Panc1 (cell line): ENCODE measurements at regions not wholly inside any gene's neighbourhood (a gene's known extent, or its start where the extent isn't known, plus 50 kb on each side); places are given as distances from the start of the nearest gene placed in this dataset.

Experiments used
- ATAC-seq: fragments of 200-7000 bp; cut with Tn5 transposase; 2 replicates; pipeline ENCODE4 v1.9.1; 2020; ENCODE audit warnings: mild to moderate bottlenecking, moderate library complexity
- BruUV-seq: library from RNA; stranded (reverse); fragments of 400-500 nt; replicated peaks from 2 replicates; lab custom pipeline; 2021; lab: Mats Ljungman, UMichigan
- CTCF ChIA-PET: fragments of 300-600 bp; sonication (Branson Sonifier 250); formaldehyde crosslinking; loops from one replicate; lab custom pipeline; 2022; ENCODE audit warnings: antibody characterized with exemption; lab: Charles Lee
- POLR2A ChIA-PET: fragments of 300-600 bp; sonication (Branson Sonifier 250); formaldehyde crosslinking; loops from one replicate; lab custom pipeline; 2022; ENCODE audit warnings: antibody characterized with exemption; lab: Charles Lee
- DNase-seq: peaks from one replicate; pipeline ENCODE4 v3.0.0-alpha.2; 2010; ENCODE audit warnings: low read depth, low spot score
- H3K27ac ChIP-seq: 2 replicates; pipeline ENCODE4 v1.5.1; 2011; ENCODE audit warnings: mild to moderate bottlenecking, low read length, inconsistent platforms
- H3K27me3 ChIP-seq: fragments of 200-500 bp; sonication (Bioruptor generic); 2 replicates; pipeline ENCODE4 v1.6.0; 2014; ENCODE audit warnings: low read length, inconsistent platforms; ENCODE audit not compliant: control insufficient read depth, insufficient read depth
- H3K36me3 ChIP-seq: fragments of 200-500 bp; sonication (Bioruptor generic); 2 replicates; pipeline ENCODE4 v1.5.1; 2014; ENCODE audit warnings: inconsistent platforms, mild to moderate bottlenecking, low read length, moderate library complexity; ENCODE audit not compliant: control insufficient read depth, insufficient read depth
- H3K4me1 ChIP-seq: 2 replicates; pipeline ENCODE4 v1.5.1; 2011; ENCODE audit warnings: inconsistent platforms, mild to moderate bottlenecking, low read length, moderate library complexity; ENCODE audit not compliant: control insufficient read depth, insufficient read depth
- H3K4me3 ChIP-seq, 2 experiments: 2 replicates each; pipeline ENCODE4 v1.5.1; 2011 to 2012; ENCODE audit warnings: low read depth in 2 of 2, low read length in 2 of 2, mild to moderate bottlenecking in 2 of 2, inconsistent platforms in 1 of 2, moderate library complexity in 1 of 2
- H3K9me3 ChIP-seq: fragments of 200-500 bp; sonication (Bioruptor generic); 2 replicates; pipeline ENCODE4 v1.5.1; 2014; ENCODE audit warnings: low read depth, mild to moderate bottlenecking, inconsistent platforms, low read length, moderate library complexity; ENCODE audit not compliant: control insufficient read depth, insufficient read depth
- POLR2AphosphoS5 ChIP-seq: IDR thresholded peaks from 2 replicates; pipeline ENCODE4 v1.6.1; 2012; ENCODE audit warnings: mild to moderate bottlenecking, low read depth, low read length, moderate library complexity
- SIN3A ChIP-seq: IDR thresholded peaks from 2 replicates; pipeline ENCODE4 v1.6.1; 2012; ENCODE audit warnings: low read depth, mild to moderate bottlenecking, low read length, moderate library complexity, borderline replicate concordance; ENCODE audit not compliant: insufficient read depth
- TCF7L2 ChIP-seq: IDR thresholded peaks from 2 replicates; pipeline ENCODE4 v1.6.1; 2011; ENCODE audit warnings: mild to moderate bottlenecking, low read depth, low read length, inconsistent platforms
- in situ Hi-C: cut with HindIII; loops from 2 replicates; pipeline ENCODE4 v1.10.0; 2016; ENCODE audit warnings: low sequenced_read_pairs, low pct_unique_long_range_greater_than_20kb
- intact Hi-C: fragments of 100-400 bp; cut with micrococcal nuclease; formaldehyde crosslinking; loops from one replicate; pipeline ENCODE4 v1.10.0; 2022; ENCODE audit not compliant: unreplicated experiment
- TF ChIP-seq, protein P1 (sequence below): fragments of 450-650 bp; IDR thresholded peaks from 2 replicates; pipeline ENCODE4 v1.5.1; 2017; ENCODE audit warnings: mild to moderate bottlenecking
- TF ChIP-seq, protein P2 (sequence below), 2 experiments: IDR thresholded peaks; 2 replicates each; pipeline ENCODE4 v1.6.1; 2011 to 2012; ENCODE audit warnings: low read depth in 2 of 2, control low read depth in 1 of 2, low read length in 1 of 2, mild to moderate bottlenecking in 1 of 2, moderate library complexity in 1 of 2; ENCODE audit not compliant: insufficient read depth in 1 of 2

GRCh38 chr10:44760513-44760912, 150.6 kb upstream of the TMEM72 start:
- Histone ChIP-seq H3K27me3 (peaks cover 4% of the 10 kb centered on the region; the same call in 1 of the 2 replicates), H3K4me1 (no peaks in the 10 kb centered on the region), H3K9me3 (no peaks in the 10 kb centered on the region), H3K36me3 (no peaks in the 10 kb centered on the region), H3K4me3 (no peak overlapping the region), H3K27ac (no peak overlapping the region)
- in situ Hi-C loops, result no loop called here
- no peak for TF ChIP-seq POLR2AphosphoS5
- TF ChIP-seq, protein P1, sequence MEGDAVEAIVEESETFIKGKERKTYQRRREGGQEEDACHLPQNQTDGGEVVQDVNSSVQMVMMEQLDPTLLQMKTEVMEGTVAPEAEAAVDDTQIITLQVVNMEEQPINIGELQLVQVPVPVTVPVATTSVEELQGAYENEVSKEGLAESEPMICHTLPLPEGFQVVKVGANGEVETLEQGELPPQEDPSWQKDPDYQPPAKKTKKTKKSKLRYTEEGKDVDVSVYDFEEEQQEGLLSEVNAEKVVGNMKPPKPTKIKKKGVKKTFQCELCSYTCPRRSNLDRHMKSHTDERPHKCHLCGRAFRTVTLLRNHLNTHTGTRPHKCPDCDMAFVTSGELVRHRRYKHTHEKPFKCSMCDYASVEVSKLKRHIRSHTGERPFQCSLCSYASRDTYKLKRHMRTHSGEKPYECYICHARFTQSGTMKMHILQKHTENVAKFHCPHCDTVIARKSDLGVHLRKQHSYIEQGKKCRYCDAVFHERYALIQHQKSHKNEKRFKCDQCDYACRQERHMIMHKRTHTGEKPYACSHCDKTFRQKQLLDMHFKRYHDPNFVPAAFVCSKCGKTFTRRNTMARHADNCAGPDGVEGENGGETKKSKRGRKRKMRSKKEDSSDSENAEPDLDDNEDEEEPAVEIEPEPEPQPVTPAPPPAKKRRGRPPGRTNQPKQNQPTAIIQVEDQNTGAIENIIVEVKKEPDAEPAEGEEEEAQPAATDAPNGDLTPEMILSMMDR, result no peak
- TF ChIP-seq TCF7L2, result no peak
- TF ChIP-seq, protein P2, sequence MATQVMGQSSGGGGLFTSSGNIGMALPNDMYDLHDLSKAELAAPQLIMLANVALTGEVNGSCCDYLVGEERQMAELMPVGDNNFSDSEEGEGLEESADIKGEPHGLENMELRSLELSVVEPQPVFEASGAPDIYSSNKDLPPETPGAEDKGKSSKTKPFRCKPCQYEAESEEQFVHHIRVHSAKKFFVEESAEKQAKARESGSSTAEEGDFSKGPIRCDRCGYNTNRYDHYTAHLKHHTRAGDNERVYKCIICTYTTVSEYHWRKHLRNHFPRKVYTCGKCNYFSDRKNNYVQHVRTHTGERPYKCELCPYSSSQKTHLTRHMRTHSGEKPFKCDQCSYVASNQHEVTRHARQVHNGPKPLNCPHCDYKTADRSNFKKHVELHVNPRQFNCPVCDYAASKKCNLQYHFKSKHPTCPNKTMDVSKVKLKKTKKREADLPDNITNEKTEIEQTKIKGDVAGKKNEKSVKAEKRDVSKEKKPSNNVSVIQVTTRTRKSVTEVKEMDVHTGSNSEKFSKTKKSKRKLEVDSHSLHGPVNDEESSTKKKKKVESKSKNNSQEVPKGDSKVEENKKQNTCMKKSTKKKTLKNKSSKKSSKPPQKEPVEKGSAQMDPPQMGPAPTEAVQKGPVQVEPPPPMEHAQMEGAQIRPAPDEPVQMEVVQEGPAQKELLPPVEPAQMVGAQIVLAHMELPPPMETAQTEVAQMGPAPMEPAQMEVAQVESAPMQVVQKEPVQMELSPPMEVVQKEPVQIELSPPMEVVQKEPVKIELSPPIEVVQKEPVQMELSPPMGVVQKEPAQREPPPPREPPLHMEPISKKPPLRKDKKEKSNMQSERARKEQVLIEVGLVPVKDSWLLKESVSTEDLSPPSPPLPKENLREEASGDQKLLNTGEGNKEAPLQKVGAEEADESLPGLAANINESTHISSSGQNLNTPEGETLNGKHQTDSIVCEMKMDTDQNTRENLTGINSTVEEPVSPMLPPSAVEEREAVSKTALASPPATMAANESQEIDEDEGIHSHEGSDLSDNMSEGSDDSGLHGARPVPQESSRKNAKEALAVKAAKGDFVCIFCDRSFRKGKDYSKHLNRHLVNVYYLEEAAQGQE (IDR thresholded peaks at IDR 0.05; ENCODE audit: insufficient read depth in 1 of 2, low read depth in 2 of 2, low read length in 1 of 2), result no peak
- TF ChIP-seq SIN3A, result no peak
- ATAC-seq (no peak), DNase-seq (no peak)
- POLR2A ChIA-PET, result no interaction called here
- CTCF ChIA-PET, result no interaction called here
- no TSS peak for BruUV-seq
- intact Hi-C loops, result no loop called here

GRCh38 chr10:44761076-44761475, 150.1 kb upstream of the TMEM72 start:
- Histone ChIP-seq H3K9me3 (no peaks in the 10 kb centered on the region), H3K4me1 (no peaks in the 10 kb centered on the region), H3K36me3 (no peaks in the 10 kb centered on the region), H3K4me3 (no peak overlapping the region), H3K27me3 (peaks cover 4% of the 10 kb centered on the region; the same call in 1 of the 2 replicates), H3K27ac (no peak overlapping the region)
- ChIA-PET CTCF (no interaction called here), POLR2A (no interaction called here)
- ATAC-seq (no peak), DNase-seq (no peak)
- no TSS peak for BruUV-seq
- in situ Hi-C loops, result no loop called here
- intact Hi-C loops, result no loop called here
- TF ChIP-seq POLR2AphosphoS5, result no peak
- TF ChIP-seq TCF7L2, result no peak
- TF ChIP-seq, protein P2 (IDR thresholded peaks at IDR 0.05; ENCODE audit: insufficient read depth in 1 of 2, low read depth in 2 of 2, low read length in 1 of 2), result no peak
- TF ChIP-seq, protein P1, result no peak
- no peak for TF ChIP-seq SIN3A
